H1 (cell line): ENCODE measurements at regions not wholly inside any gene's neighbourhood (a gene's known extent, or its start where the extent isn't known, plus 50 kb on each side); places are given as distances from the start of the nearest gene placed in this dataset.

Experiments
- USF2 ChIP-seq: IDR thresholded peaks from 2 replicates; pipeline ENCODE4 v1.6.1; 2011; ENCODE audit warnings: low read length, improper control_type of control experiment

- no peak for TF ChIP-seq USF2
- TF ChIP-seq, all 59 proteins: peak for 0
Measured at GRCh38 chr2:8331068-8331467, 350.8 kb upstream of the ID2 start (continued).
